PC-9 (cell line): ENCODE measurements at regions not wholly inside any gene's neighbourhood (a gene's known extent, or its start where the extent isn't known, plus 50 kb on each side); places are given as distances from the start of the nearest gene placed in this dataset.

ENCODE experiments used
- EZH2 ChIP-seq: fragments of 200-600 bp; sonication (generic); IDR thresholded peaks from 2 replicates; pipeline ENCODE4 v1.8.0; 2017; ENCODE audit warnings: antibody characterized with exemption, low read depth
- TF ChIP-seq, protein P1 (sequence below): fragments of 200-600 bp; sonication (generic); conservative IDR thresholded peaks from 2 replicates; pipeline ENCODE4 v1.6.1; 2017; ENCODE audit warnings: mixed run types, antibody characterized with exemption, mild to moderate bottlenecking, moderate library complexity

DNA sequence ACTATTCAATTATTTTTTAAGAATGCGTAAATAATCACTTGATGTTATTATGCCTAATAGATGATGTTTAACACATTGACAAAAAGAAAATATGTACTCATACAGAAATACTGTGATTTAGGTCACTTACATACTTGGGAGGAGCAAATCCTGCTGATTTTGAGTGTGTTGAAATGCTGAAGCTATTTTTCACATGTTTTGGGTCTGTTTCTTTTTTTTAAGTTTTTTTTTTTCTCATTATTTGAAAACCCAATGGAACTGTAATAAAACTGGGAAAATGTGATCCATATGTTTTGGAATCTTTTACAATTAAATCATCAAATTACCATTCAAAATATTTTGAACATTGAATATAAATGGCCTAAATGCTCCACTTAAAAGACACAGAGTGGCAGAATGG lies 366.2 kb upstream of the ADAMTS5 start:
- TF ChIP-seq, protein P1, sequence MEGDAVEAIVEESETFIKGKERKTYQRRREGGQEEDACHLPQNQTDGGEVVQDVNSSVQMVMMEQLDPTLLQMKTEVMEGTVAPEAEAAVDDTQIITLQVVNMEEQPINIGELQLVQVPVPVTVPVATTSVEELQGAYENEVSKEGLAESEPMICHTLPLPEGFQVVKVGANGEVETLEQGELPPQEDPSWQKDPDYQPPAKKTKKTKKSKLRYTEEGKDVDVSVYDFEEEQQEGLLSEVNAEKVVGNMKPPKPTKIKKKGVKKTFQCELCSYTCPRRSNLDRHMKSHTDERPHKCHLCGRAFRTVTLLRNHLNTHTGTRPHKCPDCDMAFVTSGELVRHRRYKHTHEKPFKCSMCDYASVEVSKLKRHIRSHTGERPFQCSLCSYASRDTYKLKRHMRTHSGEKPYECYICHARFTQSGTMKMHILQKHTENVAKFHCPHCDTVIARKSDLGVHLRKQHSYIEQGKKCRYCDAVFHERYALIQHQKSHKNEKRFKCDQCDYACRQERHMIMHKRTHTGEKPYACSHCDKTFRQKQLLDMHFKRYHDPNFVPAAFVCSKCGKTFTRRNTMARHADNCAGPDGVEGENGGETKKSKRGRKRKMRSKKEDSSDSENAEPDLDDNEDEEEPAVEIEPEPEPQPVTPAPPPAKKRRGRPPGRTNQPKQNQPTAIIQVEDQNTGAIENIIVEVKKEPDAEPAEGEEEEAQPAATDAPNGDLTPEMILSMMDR = no peak
- TF ChIP-seq EZH2 = no peak
